Embryonic facial prominence (tissue), 1 donor: ENCODE measurements at regions not wholly inside any gene's neighbourhood (a gene's known extent, or its start where the extent isn't known, plus 50 kb on each side); places are given as distances from the start of the nearest gene placed in this dataset.
"Not testable (repeated sequence)": the region's sequence is repeated elsewhere in the genome, so short reads cannot be mapped to it uniquely, and the experiment has no call there.

Experiments used
- DNase-seq: peaks from one replicate; pipeline ENCODE4 v3.0.0-alpha.2; 2016; ENCODE audit errors: extremely low spot score

DNA sequence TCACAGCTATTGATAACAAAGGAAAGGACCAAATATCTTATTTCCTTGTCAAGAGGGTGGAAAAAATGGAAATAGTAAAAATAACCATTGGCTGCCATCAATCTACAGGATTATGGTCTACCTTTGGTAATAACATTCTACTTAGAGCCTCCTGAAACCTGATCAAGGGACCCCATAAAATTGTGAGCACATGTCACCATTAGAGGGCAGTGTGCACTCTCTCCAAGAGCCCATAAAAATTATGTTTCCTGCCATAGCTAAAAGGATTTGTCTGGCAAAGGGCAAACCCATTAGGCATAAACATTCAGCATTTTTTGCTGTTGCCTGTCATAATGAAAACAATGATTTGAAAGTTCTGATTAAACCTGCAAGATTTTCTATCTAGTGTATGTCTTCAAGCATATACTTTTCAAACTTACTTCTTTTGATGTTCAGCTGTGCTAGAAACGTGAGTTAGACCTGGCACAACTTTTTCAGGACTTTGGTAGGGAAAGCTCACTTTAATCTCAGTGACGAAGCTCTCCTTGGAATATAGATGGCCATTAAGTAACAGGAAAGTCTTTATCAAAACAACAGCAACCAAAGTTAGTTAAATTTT is 120.7 kb upstream of the ZFP64 start:
- DNase-seq, result peak; percentile 29

GRCh38 chr20:52311209-52311794 is 119.7 kb upstream of the ZFP64 start:
- DNase-seq, result no peak

- DNase-seq, result no peak
These were observed 117.6 kb upstream of the ZFP64 start for GRCh38 chr20:52309181-52309580.

DNA sequence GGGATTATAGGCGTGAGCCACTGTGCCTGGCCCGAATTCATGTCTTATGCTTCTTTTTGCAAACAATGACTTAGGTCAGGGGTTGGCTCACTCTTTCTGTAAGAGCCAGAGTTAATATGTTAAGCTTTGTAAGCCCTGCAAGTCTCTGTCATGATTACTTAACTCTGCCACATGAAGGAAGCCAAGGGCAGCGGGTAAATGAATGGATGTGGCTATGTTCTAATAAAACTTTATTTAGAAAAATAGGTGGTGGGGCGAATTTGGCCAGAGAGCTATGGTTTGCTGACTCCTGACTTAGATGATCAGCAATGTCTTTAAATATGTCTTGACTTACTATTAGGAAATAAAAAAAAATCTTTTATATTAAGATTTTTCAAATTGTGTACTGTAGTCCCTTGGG is 114.9 kb upstream of the ZFP64 start:
- no peak for DNase-seq

GRCh38 chr20:52305858-52306257 is 114.3 kb upstream of the ZFP64 start:
- DNase-seq, result no peak

- DNase-seq, result no peak
These were observed 113.6 kb upstream of the ZFP64 start for GRCh38 chr20:52305024-52305645.

GRCh38 chr20:52303281-52303950 is 111.8 kb upstream of the ZFP64 start:
- DNase-seq, result no peak

DNA sequence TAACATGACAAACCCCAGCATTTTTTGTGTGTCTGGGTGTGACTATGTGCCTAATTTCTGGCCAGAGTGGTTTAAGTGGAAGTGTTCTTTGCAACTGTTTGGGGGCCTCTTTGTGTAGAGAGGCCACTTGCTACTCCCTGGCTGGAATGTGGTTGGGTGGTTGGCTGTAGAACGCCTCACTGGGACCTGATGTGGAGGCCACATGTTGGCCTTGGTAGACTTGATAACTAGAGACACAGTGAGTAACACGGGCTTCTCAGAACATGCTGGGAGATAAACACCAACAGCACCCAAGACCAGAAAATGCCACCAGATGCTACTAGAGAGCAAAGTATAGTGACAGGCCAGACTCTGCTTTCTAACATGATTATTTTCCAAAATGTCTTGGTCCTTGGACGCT is 111.2 kb upstream of the ZFP64 start:
- DNase-seq, result no peak

- not testable (repeated sequence) for DNase-seq
These were observed 110.5 kb upstream of the ZFP64 start for GRCh38 chr20:52302051-52302450.

DNA sequence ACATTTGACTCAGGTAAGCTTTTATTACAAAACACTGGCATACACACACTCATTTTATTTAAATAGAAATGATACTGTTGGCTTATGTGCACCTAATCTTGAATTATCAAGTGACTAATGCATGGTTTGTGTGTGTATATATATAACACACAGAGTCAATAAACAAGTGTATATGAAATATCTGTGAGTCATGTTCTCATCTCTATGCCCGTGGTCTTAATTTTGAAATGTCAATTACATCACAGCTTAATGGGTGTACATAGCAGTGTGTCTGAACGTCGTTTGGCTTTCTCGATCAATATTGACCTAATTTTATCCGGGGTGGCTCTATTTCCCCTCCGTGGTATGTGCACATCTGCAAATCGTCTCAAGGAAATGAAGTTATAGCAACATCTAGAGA is 104.0 kb upstream of the ZFP64 start:
- no peak for DNase-seq

DNA sequence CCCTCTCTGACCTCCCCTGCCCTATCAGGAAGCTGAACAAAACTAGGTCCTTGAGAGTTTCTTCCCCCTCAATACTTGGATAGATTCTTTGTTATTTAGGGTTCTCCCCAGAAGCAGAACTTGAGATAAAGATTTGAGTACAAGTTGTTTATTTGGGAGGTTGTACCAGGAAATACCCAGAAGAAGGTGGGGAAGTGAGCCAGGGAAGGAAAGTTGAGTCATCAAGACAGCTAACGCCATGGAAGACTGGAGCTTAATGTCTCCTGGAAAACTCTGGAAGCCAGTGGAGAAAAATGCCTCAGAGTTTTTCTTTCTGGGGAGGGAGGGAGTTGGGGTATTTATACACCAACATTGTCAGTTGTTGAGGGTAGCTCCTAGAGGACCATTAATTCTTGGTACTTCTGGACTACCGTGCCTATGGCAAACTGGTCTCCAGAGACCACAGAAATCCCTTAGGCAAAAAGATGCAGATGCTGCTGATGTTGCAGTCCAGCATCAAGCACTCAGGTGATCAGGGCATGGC is 102.6 kb upstream of the ZFP64 start:
- no peak for DNase-seq

- no peak for DNase-seq
These were observed 99.5 kb upstream of the ZFP64 start for GRCh38 chr20:52291109-52291508.

GRCh38 chr20:52290569-52290968 is 99.0 kb upstream of the ZFP64 start:
- no peak for DNase-seq

DNA sequence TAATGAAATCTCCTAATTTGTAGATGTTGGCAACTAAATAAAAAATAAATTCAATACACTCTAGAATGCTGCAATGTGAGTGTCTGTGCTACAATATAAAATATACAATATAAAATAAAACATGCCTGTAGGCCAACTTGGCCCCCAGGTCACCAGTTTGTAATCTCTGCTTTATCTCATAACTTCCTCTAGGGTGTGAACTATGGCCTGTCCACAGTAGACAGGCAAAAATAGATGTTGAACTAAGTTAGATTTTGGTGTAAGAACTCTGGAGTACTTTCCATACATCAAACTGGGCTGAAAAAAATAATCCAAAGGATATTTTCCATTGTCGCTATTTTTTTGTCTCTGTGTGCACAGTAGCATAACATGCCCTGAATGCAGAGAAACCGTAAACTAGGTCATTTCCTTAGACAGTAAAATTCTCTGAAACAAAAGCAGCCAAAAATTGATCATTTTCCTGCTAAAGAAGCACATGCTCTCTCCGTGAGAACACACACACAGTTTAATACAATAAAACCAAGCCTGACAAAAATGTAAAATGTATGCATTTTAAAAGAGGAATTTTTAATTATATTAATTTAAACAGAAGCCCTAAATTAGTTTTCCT is 98.5 kb upstream of the ZFP64 start:
- DNase-seq, result no peak

DNA sequence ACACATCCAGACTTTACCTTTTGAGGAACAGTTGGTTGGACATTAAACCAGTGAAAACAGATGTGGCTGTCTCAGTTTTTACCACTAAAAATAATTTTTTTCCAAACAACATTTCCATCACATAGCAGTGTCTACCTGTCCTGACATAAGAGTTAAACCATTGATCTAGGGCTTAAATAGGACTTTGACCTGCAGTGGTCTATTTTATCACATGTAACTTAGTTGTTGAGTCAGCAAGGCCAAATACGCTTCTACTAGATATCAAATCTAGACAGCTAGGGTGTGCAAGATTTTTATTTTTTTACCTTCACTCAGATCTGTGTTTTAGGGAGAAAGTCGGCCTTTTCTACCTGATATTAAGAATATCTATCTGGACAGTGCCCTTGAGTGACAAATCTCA is 88.8 kb upstream of the ZFP64 start:
- DNase-seq, result no peak

DNA sequence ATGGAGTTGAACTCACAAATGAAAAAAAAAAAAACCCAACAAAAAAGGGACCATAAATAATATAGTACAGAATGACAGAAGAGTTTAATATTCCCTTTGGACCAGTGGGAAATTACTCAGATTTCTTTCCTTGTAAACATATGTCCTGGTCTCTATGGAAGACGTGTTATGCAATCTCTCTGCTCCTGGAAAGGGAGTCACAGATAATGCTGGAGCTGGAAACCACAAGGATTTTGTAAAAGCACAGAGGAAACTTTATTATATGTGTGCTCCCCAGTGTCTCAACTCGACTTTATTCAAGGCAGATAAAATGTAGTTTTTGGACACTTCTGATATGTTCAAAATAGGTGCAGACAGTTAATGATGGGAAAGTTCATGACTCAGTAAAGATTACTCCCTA is 88.1 kb upstream of the ZFP64 start:
- DNase-seq, result no peak

DNA sequence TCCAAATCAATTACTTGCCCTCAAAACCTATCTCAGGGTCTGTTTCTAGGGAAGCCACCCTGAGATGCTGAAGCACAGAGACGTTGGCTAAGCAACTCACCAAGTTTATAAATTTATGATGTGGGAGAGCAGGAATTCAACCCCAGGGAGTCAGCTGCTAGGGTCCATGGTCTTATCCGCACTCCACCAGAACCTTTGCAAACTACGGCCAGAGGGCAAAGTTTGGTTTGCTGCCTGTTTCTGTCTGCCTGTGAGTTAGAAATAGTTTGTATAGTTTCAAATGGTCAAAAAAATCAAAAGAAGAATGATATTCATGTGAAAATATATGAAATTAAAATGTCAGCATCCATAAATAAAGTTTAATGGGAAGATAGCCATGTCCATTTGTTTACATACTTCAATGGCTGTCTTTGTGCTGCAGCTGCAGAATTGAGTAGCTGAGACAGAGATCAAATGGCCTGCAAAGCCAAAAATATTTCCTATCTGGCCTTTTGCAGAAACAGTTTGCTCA is 83.7 kb upstream of the ZFP64 start:
- no peak for DNase-seq

DNA sequence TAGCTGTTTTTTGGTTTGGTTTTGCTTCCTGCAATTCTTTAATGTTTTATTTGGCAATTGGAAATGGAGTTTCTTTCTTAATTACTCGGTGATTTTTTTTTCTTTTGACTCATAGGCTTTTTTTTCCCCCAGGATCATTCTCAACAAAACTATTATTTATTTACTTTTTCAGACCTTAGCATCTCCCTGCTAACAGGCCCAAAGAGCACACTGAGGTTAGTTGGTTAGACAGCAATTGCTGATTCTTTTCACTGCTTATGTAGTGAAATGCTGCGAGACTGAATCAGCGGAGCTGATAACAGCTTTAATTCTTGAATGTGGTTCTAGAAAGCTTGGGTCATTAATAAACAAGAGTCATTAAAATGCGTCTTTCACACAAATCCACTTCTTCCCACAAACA is 79.1 kb upstream of the ZFP64 start:
- DNase-seq, result no peak

DNA sequence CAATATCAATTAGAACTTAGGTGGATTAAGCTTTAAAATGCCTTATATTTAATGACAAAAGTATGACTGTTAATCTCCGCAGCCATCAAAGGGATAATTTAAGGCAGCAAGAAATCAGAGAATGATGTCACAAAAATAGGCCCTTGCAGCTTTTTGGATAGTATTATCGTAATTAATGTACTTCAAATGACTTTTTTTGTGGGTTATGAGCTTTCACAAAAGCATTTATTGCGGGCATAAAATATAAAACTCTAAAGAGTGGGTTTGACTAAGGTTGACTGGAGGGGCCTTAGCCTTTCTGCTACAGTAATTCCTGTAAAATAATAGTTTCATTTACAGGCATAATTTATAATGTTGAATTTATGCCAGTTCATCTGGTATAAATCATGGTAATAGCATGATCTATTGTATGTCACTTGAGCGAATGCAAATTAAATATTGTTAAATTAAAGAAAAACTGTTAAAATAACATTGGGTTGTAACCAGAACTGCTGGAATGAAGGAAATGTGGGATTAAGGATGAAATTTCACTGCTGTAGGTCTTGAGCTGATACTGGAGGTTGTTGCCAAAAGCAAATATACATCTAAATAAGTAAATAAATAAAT is 78.5 kb upstream of the ZFP64 start:
- no peak for DNase-seq

DNA sequence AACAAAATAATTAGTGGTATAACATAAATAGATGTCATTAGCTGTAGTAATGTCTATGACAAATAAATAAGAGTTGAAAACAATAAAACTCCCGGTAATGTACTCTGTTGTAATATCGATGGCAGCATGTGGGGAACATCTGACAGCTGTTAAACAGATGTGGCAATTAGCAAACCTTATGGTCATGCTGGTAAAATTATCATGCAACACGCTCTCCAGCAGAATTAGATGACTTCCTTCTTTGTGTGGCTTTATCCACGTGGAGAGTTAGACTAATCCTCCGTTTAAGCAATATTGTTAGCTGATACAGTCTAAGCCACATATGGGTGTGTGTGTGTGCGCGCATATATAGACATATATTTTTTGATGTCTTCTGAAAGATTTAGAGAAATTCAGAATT is 77.7 kb upstream of the ZFP64 start:
- no peak for DNase-seq

GRCh38 chr20:52268184-52268749 is 76.7 kb upstream of the ZFP64 start:
- no peak for DNase-seq
